ENCODE measurements at regions not wholly inside any gene's neighbourhood (a gene's known extent, or its start where the extent isn't known, plus 50 kb on each side); places are given as distances from the start of the nearest gene placed in this dataset.

DNA sequence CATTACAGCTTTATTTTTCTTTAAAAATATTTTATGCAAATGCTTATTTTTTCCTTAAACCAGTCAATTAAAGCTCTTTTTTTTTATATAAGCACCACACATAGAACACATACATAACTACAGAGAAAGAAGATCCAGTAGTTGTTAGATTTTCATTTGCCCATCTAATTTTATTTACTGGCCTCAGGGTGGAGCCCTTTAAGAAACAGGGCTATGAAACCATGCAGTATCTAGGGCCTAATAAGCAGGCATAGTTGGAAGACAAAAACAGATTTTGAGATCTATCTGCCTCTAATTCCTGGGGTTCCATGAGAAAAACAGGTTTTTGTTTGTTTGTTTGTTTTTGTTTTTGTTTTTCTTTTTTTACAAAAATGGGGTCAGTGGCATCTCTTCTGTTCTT is 120.6 kb downstream of the BCHE start:
- in situ Hi-C loops (cut with MboI; ENCODE audit: low pct_unique_long_range_greater_than_20kb, low sequenced_read_pairs, unreplicated experiment): no loop called here
- TF ChIP-seq, protein P1, sequence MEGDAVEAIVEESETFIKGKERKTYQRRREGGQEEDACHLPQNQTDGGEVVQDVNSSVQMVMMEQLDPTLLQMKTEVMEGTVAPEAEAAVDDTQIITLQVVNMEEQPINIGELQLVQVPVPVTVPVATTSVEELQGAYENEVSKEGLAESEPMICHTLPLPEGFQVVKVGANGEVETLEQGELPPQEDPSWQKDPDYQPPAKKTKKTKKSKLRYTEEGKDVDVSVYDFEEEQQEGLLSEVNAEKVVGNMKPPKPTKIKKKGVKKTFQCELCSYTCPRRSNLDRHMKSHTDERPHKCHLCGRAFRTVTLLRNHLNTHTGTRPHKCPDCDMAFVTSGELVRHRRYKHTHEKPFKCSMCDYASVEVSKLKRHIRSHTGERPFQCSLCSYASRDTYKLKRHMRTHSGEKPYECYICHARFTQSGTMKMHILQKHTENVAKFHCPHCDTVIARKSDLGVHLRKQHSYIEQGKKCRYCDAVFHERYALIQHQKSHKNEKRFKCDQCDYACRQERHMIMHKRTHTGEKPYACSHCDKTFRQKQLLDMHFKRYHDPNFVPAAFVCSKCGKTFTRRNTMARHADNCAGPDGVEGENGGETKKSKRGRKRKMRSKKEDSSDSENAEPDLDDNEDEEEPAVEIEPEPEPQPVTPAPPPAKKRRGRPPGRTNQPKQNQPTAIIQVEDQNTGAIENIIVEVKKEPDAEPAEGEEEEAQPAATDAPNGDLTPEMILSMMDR (IDR thresholded peaks at IDR 0.05; ENCODE audit: extremely low read depth, insufficient read depth, missing control alignments): no peak
- DNase-seq (ENCODE audit: low spot score): no peak

DNA sequence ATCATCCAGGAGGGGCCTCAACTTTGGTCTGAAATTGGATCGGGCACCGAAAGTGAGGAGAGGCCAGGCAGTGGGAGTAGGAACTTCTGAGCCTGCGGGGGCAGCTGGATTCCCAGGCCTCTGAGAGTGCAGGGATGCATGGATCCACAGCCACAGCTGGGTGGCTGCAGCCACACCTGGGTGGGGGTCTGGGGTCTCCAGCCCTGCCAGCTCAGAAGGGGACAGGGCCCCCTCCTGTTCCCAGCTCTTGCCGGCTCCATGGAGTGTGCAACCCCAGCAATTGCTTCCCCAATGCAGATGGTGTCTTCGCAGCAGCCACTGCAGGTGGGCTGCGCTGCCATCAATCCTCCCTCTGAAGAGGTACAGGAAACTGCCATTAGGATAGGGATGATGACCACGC is 123.7 kb downstream of the BCHE start:
- in situ Hi-C loops (cut with MboI; ENCODE audit: low pct_unique_long_range_greater_than_20kb, low sequenced_read_pairs, unreplicated experiment): no loop called here
- TF ChIP-seq, protein P1 (IDR thresholded peaks at IDR 0.05; ENCODE audit: extremely low read depth, insufficient read depth, missing control alignments): no peak
- DNase-seq (ENCODE audit: low spot score): no peak

DNA sequence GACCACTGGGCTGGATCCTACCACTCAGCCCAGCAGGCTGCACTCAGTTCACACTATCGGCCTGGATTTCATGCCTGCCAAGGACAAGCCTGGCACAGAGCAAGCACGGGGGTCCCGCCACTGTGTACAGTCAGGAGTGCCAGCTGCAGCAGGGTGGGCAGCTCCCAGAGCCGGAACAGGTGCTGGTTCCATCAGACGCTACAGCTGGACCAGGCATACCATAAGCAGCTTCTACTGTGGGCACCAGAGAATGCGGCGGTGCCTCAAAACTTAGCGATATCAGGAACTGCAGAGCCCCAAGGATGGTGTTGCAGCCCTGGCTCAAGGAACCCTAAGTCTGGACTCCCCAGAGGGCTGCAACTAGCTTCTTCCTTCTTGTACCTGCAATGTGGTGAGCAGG is 124.8 kb downstream of the BCHE start:
- TF ChIP-seq, protein P1 (IDR thresholded peaks at IDR 0.05; ENCODE audit: extremely low read depth, insufficient read depth, missing control alignments): no peak
- no peak for DNase-seq (ENCODE audit: low spot score)
- in situ Hi-C loops (cut with MboI; ENCODE audit: low pct_unique_long_range_greater_than_20kb, low sequenced_read_pairs, unreplicated experiment): no loop called here

DNA sequence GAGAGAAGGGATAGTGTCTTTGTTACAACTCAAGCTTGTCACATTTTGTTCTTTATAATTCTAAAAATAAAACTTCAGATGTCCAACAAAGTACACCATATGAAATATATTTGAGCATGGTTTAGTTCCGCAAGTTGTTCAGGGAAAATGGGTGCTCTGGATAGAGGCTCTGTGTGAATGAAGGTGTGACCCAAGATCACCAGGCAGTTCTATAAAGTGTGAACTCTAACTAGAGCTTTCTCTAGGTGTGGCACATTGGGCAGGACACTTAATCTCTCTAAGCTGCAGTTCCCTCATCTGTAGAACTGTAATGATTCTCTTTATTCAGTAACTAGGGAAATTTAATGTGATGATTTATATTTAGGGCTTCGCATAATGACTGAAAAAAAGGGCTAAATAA is 139.3 kb downstream of the BCHE start:
- in situ Hi-C loops (cut with MboI; ENCODE audit: low pct_unique_long_range_greater_than_20kb, low sequenced_read_pairs, unreplicated experiment): no loop called here
- TF ChIP-seq, protein P1 (IDR thresholded peaks at IDR 0.05; ENCODE audit: extremely low read depth, insufficient read depth, missing control alignments): no peak
- DNase-seq (ENCODE audit: low spot score): no peak

DNA sequence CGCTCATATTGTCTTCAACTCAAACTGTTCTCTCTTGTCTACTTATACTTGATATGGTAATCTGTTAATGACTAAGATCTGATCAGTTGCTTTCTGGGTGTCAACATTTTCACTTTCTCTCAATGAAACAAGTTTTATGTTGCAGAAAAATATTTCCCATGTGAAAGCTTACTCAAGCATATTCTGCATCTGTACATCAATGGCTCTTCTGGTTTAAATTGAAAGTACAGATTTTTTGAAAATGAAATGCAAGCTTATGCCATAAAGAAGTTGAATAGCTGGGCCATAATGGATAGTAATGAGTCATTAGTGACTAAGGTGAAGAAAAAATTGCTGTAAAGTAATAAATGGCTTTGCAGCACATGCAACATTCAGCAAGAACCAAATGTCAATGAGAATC is 140.7 kb downstream of the BCHE start:
- TF ChIP-seq, protein P1 (IDR thresholded peaks at IDR 0.05; ENCODE audit: extremely low read depth, insufficient read depth, missing control alignments): no peak
- in situ Hi-C loops (cut with MboI; ENCODE audit: low pct_unique_long_range_greater_than_20kb, low sequenced_read_pairs, unreplicated experiment): no loop called here
- DNase-seq (ENCODE audit: low spot score): no peak

DNA sequence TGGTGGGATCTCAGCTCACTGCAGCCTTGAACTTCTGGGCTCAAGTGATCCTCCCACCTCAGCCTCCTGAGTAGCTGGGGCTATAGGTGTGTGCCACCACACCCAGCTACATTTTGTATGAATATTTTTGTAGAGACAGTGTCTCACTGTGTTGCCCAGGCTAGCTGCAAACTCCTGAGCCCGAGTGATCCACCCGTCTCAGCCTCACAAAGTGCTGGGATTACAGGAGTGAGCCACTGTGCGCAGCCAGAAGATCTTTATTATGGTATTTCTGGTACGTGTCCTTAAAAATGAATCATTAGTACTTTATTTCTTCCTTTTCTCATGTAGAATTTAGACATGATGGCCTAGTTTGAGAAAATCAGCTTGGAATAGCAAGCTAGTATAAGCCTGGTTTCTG is 153.3 kb downstream of the BCHE start:
- DNase-seq (ENCODE audit: low spot score): no peak
- TF ChIP-seq, protein P1 (IDR thresholded peaks at IDR 0.05; ENCODE audit: extremely low read depth, insufficient read depth, missing control alignments): no peak
- in situ Hi-C loops (cut with MboI; ENCODE audit: low pct_unique_long_range_greater_than_20kb, low sequenced_read_pairs, unreplicated experiment): no loop called here

DNA sequence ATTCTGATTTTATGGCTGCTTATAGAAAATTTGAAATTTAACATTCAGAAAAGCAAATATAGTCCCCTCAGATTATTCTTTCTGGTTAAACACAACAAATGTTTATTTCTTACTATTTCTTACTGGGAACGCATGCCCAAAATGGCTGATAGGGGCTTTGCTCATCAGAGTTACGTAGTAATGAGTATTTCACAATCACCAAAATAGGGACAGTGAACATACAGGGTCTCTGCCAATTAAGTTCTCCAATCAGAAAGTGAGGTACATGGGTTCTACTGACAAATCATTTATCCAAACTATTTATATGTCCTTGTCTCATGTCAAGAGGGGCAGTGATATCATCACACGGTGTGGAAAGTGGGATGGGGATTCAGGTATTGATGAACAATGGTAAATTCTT is 154.5 kb downstream of the BCHE start:
- in situ Hi-C loops (cut with MboI; ENCODE audit: low pct_unique_long_range_greater_than_20kb, low sequenced_read_pairs, unreplicated experiment): no loop called here
- TF ChIP-seq, protein P1 (IDR thresholded peaks at IDR 0.05; ENCODE audit: extremely low read depth, insufficient read depth, missing control alignments): no peak
- no peak for DNase-seq (ENCODE audit: low spot score)

Measured in GM13977 (cell line).